Erythroblast (primary cell): ENCODE measurements at regions not wholly inside any gene's neighbourhood (a gene's known extent, or its start where the extent isn't known, plus 50 kb on each side); places are given as distances from the start of the nearest gene placed in this dataset.

ENCODE experiments used
- GATA1 ChIP-seq: IDR thresholded peaks from 2 replicates; pipeline ENCODE4 v1.6.1; 2011; ENCODE audit warnings: low read depth, mild to moderate bottlenecking, control low read depth, low read length, moderate library complexity
- POLR2A ChIP-seq: IDR thresholded peaks from 2 replicates; pipeline ENCODE4 v1.6.1; 2011; ENCODE audit warnings: mild to moderate bottlenecking, low read length

DNA sequence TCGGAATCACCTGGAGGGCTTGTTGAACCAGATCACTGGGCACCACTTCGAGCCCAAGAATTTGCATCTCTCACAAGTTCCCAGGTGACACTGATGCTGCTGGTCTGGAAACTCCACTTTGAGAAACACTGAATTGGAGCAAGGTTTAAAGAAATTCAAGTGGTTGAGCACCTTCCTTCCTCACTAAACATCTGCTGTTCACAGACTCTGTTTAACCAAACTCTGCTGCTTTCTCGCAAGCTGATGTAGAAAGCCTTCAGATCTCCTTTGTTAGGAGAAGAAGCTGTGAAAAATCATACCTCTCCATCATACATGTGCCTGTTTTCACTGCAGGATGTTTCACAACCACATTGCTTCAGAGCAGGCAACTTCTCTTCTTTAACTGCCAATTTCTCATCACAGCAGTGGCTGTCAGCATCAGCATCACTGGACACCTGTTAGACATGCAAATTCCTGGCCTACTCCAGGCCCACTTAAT is 87.5 kb upstream of the TOP1 start:
- TF ChIP-seq POLR2A (no peak), GATA1 (no peak)
